GM12878 (cell line): ENCODE measurements at regions not wholly inside any gene's neighbourhood (a gene's known extent, or its start where the extent isn't known, plus 50 kb on each side); places are given as distances from the start of the nearest gene placed in this dataset.

Experiments
- CREB1 ChIP-seq: IDR thresholded peaks from 2 replicates; pipeline ENCODE4 v1.6.1; 2012; ENCODE audit warnings: low read depth, mild to moderate bottlenecking, inconsistent platforms
- EP300 ChIP-seq, 2 experiments: fragments of 150-350 bp in 1 of 2; IDR thresholded peaks; 2 replicates each; pipeline ENCODE4 v1.6.1; 2011 to 2012; ENCODE audit warnings: low read depth in 2 of 2, low read length in 2 of 2, borderline replicate concordance in 1 of 2, improper control_type of control experiment in 1 of 2, inconsistent platforms in 1 of 2; ENCODE audit not compliant: control insufficient read depth in 1 of 2
- SP1 ChIP-seq: IDR thresholded peaks from one replicate; pipeline ENCODE4 v1.6.1; 2011; ENCODE audit warnings: low read depth, low read length
- USF1 ChIP-seq: IDR thresholded peaks from 2 replicates; pipeline ENCODE4 v1.6.1; 2011; ENCODE audit warnings: borderline replicate concordance, low read depth, mild to moderate bottlenecking, moderate library complexity, mixed read lengths, low read length; ENCODE audit not compliant: insufficient read depth; ENCODE audit errors: extremely low read length
- ZBTB4 ChIP-seq: fragments of 450-650 bp; formaldehyde crosslinking; IDR thresholded peaks from 2 replicates; pipeline ENCODE4 v1.4.0; 2022; ENCODE audit warnings: mild to moderate bottlenecking, moderate library complexity

GRCh38 chr11:28976801-28977145, 868.6 kb downstream of the METTL15 start:
- TF ChIP-seq EP300 (IDR thresholded peaks at IDR 0.05; ENCODE audit: borderline replicate concordance in 1 of 2, control insufficient read depth in 1 of 2, low read depth in 2 of 2, low read length in 2 of 2), result no peak
- TF ChIP-seq SP1, result no peak
- no peak for TF ChIP-seq CREB1
- TF ChIP-seq USF1, result no peak
- TF ChIP-seq ZBTB4, result no peak
